NT2/D1 (cell line): ENCODE measurements at regions not wholly inside any gene's neighbourhood (a gene's known extent, or its start where the extent isn't known, plus 50 kb on each side); places are given as distances from the start of the nearest gene placed in this dataset.
"Not testable (repeated sequence)": the region's sequence is repeated elsewhere in the genome, so short reads cannot be mapped to it uniquely, and the experiment has no call there.

Source experiments
- DNase-seq: peaks from one replicate; pipeline ENCODE4 v3.0.0-alpha.2; 2011; ENCODE audit warnings: low read depth, low spot score
- H3K27me3 ChIP-seq: 2 replicates; pipeline ENCODE4 v1.6.0; 2011; ENCODE audit warnings: mild to moderate bottlenecking; ENCODE audit not compliant: insufficient read length, insufficient read depth
- H3K36me3 ChIP-seq: 2 replicates; pipeline ENCODE4 v1.6.1; 2011; ENCODE audit warnings: mild to moderate bottlenecking, low read length, mixed read lengths; ENCODE audit not compliant: insufficient read depth, insufficient read length
- H3K4me1 ChIP-seq: 2 replicates; pipeline ENCODE4 v1.5.1; 2011; ENCODE audit not compliant: insufficient read depth, insufficient read length
- H3K4me3 ChIP-seq: 2 replicates; pipeline ENCODE4 v1.5.1; 2011; ENCODE audit warnings: low read depth; ENCODE audit not compliant: insufficient read length
- H3K9ac ChIP-seq: 2 replicates; pipeline ENCODE4 v1.6.0; 2011; ENCODE audit warnings: low read depth; ENCODE audit not compliant: insufficient read length
- H3K9me3 ChIP-seq: 2 replicates; pipeline ENCODE4 v1.5.1; 2011; ENCODE audit warnings: mild to moderate bottlenecking, low read length; ENCODE audit not compliant: insufficient read depth
- SUZ12 ChIP-seq: IDR thresholded peaks from 2 replicates; pipeline ENCODE4 v1.6.1; 2011; ENCODE audit not compliant: insufficient read length, insufficient read depth; ENCODE audit errors: extremely low read depth
- YY1 ChIP-seq: IDR thresholded peaks from 2 replicates; pipeline ENCODE4 v1.6.1; 2011; ENCODE audit not compliant: insufficient read length, insufficient read depth
- ZNF274 ChIP-seq: IDR thresholded peaks from 2 replicates; pipeline ENCODE4 v1.6.1; 2011; ENCODE audit warnings: mild to moderate bottlenecking, low read depth, low read length

DNA sequence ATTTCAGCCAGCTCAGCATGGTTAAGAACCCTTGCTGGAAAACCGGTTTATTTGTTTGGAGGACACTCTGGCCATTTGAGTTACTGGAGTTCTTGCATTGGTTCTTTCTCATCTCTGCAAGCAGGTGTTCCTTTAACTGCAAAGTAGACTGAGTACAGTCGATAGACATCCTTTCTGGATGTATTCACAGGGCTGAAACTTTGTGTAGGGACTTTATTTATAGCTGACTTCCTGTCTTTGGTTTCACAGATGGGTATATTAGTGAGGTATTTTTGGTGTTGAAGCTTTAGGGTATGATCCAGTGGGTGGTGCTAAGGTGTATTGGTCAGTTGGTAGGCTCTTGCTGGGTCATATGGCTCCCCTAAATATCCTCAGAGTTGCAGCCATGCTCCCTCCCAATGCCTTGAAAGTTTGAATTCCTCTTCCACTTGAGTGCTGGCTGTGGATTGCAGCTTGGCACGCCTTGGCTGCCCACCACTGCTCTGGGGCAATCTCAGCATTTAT lies 666.0 kb upstream of the COX7C start:
- H3K27me3 ChIP-seq, result no peaks in the 10 kb centered on the region
- H3K4me1 ChIP-seq, result no peaks in the 10 kb centered on the region
- TF ChIP-seq YY1, result no peak
- no peak for TF ChIP-seq SUZ12
- no peak for TF ChIP-seq ZNF274
- H3K9me3 ChIP-seq, result no peaks in the 10 kb centered on the region
- no peak overlapping the region for H3K4me3 ChIP-seq
- H3K36me3 ChIP-seq, result no peaks in the 10 kb centered on the region
- DNase-seq, result no peak
- H3K9ac ChIP-seq, result no peak overlapping the region

DNA sequence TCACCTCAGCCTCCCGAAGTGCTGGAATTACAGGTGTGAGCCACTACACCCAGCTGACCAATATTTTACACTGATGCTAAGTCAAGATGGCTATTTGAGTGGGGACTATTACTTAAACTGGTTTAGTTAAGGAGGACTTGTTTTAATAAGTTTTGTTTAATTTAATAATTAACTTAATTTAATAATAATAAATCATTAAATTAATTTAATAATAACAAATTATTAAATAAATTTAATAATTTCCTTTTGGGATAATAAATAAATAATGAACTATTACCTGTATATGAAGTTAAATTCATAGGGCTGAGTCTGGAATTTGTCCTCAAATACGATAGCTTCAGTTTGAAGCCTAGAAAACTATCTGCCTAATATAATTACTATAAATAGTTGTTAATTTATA lies 665.1 kb upstream of the COX7C start:
- H3K4me1 ChIP-seq, result no peaks in the 10 kb centered on the region
- no peak overlapping the region for H3K4me3 ChIP-seq
- no peaks in the 10 kb centered on the region for H3K9me3 ChIP-seq
- no peak for TF ChIP-seq YY1
- no peak for TF ChIP-seq ZNF274
- no peak for TF ChIP-seq SUZ12
- no peaks in the 10 kb centered on the region for H3K36me3 ChIP-seq
- H3K9ac ChIP-seq, result no peak overlapping the region
- no peaks in the 10 kb centered on the region for H3K27me3 ChIP-seq
- DNase-seq, result no peak

DNA sequence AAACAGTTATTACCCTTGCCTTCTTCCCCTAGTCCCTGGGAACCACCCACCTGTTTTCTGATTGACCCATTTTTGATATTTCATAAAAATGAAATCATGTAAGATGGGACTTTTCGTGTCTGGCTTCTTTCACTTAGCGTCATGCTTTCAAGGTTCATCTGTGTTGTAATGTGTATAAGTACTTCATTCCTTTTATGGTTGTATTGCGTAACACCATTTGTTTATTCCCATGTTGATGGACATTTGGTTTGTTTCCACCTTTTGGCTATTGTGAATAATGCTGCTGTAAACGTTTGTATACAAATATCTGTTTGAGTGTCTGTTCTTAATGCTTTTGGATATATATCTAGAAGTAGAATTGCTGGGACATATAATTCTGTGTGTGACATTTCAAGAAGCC lies 650.1 kb upstream of the COX7C start:
- H3K9ac ChIP-seq, result no peak overlapping the region
- no peaks in the 10 kb centered on the region for H3K36me3 ChIP-seq
- no peak overlapping the region for H3K4me3 ChIP-seq
- no peaks in the 10 kb centered on the region for H3K4me1 ChIP-seq
- DNase-seq, result no peak
- TF ChIP-seq YY1, result no peak
- no peak for TF ChIP-seq ZNF274
- no peaks in the 10 kb centered on the region for H3K9me3 ChIP-seq
- no peaks in the 10 kb centered on the region for H3K27me3 ChIP-seq

DNA sequence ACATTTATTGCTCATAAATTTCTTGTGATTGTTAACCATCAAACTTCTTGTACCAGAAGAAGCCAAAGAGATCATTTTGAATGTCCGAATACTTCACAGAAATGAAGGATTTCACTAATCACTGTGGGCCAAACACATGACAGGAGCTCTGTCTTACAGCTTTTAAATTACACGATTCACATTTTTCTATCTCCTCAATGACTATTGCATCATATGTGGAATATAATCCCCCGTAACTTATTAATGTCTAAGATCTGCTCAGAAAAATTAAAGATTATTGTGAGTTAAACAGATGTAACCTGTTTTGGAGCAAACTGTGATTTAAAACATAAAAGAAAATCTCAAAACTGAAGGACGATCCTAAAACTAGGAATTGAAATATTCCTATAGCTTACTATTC lies 645.2 kb upstream of the COX7C start:
- H3K4me3 ChIP-seq, result no peak overlapping the region
- no peaks in the 10 kb centered on the region for H3K36me3 ChIP-seq
- DNase-seq, result no peak
- H3K4me1 ChIP-seq, result no peaks in the 10 kb centered on the region
- H3K9ac ChIP-seq, result no peak overlapping the region
- no peaks in the 10 kb centered on the region for H3K9me3 ChIP-seq
- TF ChIP-seq ZNF274 (no peak), SUZ12 (no peak), YY1 (no peak)
- H3K27me3 ChIP-seq, result no peaks in the 10 kb centered on the region

DNA sequence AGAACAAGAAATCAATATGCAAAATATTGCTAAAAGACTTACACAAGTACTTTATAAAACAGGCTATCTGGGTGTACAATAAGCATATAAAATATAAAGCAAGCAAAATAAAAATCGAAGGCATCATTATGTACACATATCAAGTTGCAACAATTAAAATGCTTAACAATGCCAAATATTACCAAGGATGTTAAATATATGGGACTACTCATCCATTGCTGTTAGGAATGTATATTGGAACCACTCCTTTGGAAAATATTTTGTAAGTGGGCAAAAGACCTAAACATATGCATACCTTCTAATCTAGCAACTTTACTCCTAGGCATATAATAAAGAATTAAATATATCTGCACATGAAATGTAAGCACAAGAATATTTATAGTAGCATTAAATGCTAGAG lies 632.6 kb upstream of the COX7C start:
- Histone ChIP-seq H3K9me3 (peaks cover 4% of the 10 kb centered on the region; the same call in 1 of the 2 replicates), H3K9ac (no peak overlapping the region), H3K4me1 (no peaks in the 10 kb centered on the region), H3K36me3 (no peaks in the 10 kb centered on the region), H3K27me3 (no peaks in the 10 kb centered on the region), H3K4me3 (no peak overlapping the region)
- no peak for TF ChIP-seq ZNF274
- TF ChIP-seq SUZ12, result no peak
- TF ChIP-seq YY1, result no peak
- DNase-seq, result no peak

DNA sequence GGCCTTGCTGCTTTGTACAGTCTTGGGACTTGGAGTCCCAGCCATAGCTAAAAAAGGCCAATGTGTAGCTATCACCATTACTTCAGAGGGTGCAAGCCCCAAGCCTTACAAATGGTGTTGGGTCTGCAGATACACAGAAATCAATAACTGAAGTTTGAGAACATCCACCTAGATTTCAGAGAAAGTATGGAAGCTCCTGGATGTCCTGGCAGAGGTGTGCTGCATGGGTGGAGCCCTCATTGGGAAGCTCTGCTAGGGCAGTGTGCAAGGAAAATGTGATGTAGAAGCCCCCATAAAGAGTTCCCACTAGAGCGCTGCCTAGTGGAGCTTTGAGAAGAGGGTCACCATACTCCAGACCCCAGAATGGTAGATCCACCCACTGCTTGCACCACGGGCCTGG lies 626.7 kb upstream of the COX7C start:
- TF ChIP-seq YY1 (no peak), ZNF274 (no peak), SUZ12 (no peak)
- no peak overlapping the region for H3K9ac ChIP-seq
- H3K36me3 ChIP-seq, result no peaks in the 10 kb centered on the region
- no peak overlapping the region for H3K4me3 ChIP-seq
- peaks cover 15% of the 10 kb centered on the region for H3K9me3 ChIP-seq
- H3K4me1 ChIP-seq, result no peaks in the 10 kb centered on the region
- H3K27me3 ChIP-seq, result no peaks in the 10 kb centered on the region
- DNase-seq, result no peak

DNA sequence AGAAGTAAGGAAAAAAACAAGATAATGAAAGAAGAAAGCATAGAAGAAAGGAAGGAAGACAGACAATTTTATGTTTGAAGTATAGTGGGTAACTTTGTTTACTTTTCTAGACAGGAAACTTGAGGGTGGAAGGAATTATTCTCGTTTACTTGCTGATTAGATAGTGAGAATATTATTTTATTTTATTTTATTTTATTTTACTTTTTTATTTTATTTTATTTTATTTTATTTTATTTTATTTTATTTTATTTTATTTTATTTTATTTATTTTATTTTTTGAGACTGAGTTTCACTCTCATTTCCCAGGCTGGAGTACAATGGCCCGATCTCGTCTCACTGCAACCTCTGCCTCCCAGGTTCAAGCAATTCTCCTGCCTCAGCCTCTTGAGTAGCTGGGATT lies 623.1 kb upstream of the COX7C start:
- H3K27me3 ChIP-seq, H3K36me3 ChIP-seq, H3K9ac ChIP-seq, H3K4me3 ChIP-seq, DNase-seq, H3K4me1 ChIP-seq: not testable (repeated sequence)
- H3K9me3 ChIP-seq, result peaks cover 15% of the 10 kb centered on the region

DNA sequence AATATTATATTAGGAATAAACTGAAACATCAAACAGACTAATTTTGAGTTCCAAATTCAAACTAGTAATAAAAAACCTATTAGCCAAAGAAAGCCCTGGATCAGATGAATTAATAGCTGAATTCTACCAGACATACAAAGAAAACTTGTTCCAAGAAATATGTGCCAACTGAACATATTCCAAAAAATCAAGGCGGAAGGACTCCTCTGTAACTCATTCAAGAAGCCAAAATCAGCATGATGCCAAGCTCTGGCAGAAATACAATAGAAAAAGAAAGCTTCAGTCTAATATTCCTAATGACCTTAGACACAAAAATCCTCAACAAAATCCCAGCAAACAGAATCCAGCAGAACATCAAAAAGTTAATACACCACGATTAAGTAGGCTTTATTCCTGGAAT lies 619.1 kb upstream of the COX7C start:
- Histone ChIP-seq H3K27me3 (no peaks in the 10 kb centered on the region), H3K4me3 (no peak overlapping the region), H3K4me1 (no peaks in the 10 kb centered on the region), H3K9me3 (no peaks in the 10 kb centered on the region), H3K36me3 (no peaks in the 10 kb centered on the region), H3K9ac (no peak overlapping the region)
- TF ChIP-seq YY1 (no peak), SUZ12 (no peak), ZNF274 (no peak)
- DNase-seq, result no peak
